Tongue (tissue), 1 donor: ENCODE measurements at regions not wholly inside any gene's neighbourhood (a gene's known extent, or its start where the extent isn't known, plus 50 kb on each side); places are given as distances from the start of the nearest gene placed in this dataset.

Experiments used
- DNase-seq: peaks from one replicate; pipeline ENCODE4 v3.0.0-alpha.2; 2015

DNA sequence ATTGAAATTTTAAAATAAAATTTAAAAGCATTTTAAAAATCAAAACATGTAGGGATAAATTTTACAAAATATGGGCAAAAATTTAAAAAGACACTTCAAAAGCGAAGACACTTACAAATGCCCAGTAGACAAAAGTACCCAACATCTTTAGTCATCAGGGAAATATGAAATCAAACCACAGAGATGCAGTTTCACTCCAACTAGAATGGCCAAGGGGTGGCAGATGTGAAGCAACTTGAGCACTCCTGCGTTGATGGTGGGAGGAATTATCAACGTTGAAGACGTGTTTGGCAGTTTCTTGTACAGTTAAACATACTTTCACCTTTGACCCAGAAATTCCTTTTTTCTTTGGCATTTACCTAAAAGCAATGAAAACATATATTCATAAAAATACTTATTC, 518.0 kb upstream of the SGCG start:
- no peak for DNase-seq

- no peak for DNase-seq
Observed at GRCh38 chr13:22665506-22665905, 515.3 kb upstream of the SGCG start.

DNA sequence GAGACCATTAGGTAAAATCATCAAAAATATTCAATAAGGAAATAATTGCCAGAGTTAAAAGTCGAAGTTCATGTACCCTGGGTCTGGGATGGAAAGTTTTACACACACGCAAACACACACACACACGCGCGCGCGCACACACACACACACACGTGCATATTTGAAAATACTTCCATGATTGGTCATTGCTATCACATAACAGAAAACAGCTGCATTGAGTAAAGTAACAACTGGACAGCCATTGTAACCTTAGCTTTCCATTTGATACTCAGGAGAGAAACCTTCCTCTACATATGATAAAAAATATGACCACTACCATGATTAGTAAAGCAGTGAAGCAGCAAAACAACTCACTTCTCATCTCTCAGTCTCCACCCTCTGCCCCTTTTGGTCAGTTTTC, 490.0 kb upstream of the SGCG start:
- peak; percentile 66 for DNase-seq

- no peak for DNase-seq
Observed at GRCh38 chr13:22693691-22694090, 487.1 kb upstream of the SGCG start.

GRCh38 chr13:22696433-22696832, 484.3 kb upstream of the SGCG start:
- DNase-seq, result no peak

DNA sequence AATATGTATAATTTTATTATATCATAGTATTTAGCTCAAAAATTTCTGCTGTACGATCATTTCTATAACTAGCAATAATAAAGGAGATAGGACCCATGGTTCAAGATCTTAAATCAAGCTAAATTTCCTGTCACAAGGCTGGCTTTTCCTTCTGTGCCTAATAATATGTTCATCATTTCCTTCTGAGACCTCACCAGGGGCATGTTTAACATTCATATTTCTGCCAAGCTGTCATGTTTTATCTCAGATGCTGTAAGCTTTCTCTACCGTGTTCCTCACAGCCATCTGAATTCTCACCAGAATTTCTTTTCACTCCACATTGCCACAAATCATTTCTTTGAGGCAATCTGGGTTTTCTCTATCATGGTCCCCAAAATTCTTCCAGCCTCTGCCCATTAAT, 482.3 kb upstream of the SGCG start:
- no peak for DNase-seq

DNA sequence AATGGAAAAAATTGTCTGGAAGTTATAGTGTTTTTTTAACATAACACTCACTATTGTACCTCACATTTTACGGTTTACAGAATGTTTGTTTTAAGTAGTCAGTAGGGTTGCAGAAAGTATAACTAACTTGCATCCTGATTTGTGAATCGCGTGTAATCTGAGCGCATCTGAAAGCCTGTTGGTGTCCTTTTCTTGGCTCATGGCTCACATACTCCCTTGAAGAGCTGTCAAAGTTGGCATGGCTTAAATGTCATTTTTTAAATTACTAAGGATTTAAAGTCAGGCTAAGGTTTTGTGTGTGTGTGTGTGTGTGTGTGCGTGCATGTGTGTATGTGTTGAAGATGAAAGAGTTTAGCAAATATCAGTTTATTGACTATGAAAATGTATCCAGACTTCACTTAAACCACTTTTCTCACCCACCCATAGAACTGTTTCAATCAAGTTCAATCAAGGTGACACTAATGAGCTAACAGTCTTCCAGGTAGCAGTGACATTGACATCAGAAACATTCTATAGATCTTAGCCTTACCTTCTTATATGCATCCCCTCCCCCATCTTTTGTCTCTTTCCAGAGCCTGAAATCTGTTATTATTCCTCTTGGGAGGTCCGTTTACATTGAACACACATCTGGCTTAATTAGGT, 480.4 kb upstream of the SGCG start:
- DNase-seq, result peak; percentile 63

DNA sequence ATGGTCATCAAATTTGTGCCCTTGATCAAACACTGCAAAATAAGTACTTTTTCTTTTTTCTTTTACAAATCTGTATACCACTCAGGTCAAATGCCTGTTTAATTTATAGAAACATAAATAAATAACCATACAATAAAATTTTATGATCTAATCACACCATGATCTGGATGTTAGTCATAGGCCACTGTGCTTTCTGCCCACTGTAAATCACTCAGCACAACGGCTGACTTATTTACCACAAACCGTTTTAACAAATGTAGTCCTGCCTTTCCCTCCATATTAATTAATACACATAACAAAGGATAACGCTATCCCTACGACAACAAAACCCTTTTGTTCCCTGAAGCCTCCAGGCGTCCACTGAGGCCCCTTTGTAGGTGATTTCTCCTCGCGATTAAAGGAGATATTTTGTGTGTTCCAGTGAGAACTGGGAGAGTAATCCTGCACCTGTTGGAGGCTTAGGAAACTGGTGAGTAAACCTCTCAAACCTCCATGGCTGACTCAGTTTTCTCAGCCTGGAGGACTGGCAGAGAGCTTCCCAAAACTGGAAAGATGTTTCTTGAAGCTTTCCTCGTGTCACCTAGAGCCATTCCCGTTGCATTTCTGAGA, 477.1 kb upstream of the SGCG start:
- DNase-seq, result peak; percentile 53

- DNase-seq, result no peak
Observed at GRCh38 chr13:22707946-22708345, 472.8 kb upstream of the SGCG start.

DNA sequence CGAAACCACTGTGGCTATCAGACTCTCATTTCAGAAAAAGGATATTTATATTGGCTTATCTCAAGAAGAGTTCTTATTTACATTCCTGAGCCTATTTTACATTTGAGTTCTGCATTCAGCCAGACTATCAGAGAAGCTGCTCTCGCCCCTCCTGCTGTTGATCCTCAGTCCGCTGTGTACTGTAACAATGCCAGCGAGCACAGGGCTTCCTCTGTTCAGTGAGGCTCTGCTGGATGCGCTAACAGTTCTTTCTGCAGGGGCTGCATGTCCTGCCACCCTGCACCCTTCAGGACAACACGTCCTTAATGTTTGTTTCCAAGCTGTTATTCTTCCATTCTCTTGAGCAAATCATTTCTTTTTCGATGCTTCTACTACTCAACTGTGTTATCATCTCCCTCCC, 463.7 kb upstream of the SGCG start:
- no peak for DNase-seq

DNA sequence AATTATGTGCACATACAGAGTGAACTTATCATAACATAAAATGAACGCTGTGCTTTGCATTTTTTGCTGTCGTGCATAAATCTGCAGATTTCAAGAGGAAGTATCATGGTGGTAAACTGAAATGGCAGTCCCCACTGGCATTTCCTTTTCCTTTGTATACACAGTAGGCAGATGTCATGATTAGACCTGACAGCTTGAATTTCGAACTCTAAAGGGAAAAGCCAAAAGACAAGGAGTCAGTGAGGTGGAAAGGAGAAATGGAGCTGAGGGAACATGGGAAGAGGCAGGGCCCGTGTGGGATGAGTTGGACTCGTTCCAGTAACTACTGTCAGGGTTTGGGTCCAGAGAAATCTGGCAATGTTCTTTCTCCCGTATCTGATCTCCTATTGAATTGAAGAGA, 454.1 kb upstream of the SGCG start:
- DNase-seq, result no peak

DNA sequence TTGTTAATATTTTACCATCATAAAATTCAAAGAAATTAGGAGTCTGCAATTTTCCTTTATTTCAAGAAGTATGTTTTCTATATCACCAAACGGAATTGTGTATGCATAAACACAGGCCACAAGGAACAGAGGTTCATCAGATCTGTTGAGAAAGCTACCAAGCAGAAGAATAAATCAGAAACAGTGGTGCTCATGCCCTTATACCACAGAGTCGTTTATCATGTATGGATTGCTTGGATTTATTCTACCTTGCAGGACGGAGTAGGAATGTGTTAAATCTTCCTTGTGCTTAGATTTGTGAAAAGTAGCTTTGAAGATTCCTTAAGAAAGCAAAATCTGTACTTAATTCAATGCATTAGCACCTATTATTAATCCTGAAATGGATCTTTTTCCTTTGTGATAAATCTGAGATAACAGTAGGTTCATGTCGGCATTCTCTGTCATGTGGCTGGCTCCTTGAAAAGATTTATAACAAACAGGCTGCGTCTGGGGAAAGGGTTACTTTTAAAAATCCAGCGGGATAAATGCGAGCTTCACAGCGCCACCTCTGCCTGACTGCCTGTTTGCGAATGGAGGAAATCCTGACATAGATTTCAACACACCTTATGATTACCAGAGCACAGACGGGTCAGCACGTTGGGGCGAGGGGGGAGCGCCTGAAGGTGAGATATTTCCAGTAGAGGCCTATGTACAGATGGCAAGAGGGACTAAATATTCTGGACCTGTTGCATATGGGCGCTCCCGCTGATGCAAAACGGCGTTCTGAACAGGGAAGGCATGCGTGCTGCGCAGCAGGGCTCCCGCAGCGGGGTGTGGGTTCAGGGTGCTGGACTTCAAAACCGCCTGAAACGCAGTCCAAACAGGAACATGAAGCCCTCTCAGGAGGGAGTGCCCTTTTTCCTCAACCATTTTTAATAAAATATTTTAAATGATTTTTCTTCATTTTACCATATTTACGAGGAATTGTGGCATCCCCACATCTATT, 445.5 kb upstream of the SGCG start:
- no peak for DNase-seq

DNA sequence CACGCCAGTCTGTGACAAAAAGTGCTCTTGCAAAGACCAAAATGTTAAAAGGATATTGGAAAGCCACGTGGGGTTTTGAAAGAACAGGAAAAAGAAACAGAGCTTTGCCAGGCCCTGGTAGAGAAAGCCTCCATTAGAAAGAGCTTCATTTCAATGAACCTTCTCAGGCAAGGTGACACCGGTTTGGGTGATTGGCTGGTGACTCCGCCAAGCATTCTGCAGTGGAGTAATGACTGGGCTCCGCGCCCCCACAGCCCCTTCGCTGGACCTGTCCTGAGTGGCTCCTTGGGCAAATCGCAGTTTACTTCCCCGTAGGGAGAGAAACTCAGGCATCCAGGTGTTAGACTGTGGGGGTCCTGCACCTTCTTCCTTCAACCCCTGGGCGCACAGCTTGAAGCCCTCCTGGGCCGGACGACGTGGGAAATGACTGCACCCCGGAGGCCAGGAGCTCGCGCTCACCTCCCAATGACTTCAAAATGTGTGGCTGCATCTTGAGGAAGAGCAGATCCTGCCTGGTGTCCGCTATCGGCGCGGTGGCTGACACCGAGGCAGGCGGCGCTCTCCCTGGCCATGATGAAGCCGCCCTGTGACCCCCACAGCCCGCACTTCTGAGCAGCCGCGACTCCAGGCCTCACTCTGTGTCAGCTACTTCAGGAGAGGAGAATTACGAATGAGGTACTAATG, 444.6 kb upstream of the SGCG start:
- no peak for DNase-seq

GRCh38 chr13:22736768-22737092, 444.0 kb upstream of the SGCG start:
- DNase-seq, result no peak

GRCh38 chr13:22738357-22738756, 442.4 kb upstream of the SGCG start:
- no peak for DNase-seq

- DNase-seq, result no peak
Observed at GRCh38 chr13:22740264-22740663, 440.5 kb upstream of the SGCG start.

- no peak for DNase-seq
Observed at GRCh38 chr13:22744688-22745452, 435.9 kb upstream of the SGCG start.

DNA sequence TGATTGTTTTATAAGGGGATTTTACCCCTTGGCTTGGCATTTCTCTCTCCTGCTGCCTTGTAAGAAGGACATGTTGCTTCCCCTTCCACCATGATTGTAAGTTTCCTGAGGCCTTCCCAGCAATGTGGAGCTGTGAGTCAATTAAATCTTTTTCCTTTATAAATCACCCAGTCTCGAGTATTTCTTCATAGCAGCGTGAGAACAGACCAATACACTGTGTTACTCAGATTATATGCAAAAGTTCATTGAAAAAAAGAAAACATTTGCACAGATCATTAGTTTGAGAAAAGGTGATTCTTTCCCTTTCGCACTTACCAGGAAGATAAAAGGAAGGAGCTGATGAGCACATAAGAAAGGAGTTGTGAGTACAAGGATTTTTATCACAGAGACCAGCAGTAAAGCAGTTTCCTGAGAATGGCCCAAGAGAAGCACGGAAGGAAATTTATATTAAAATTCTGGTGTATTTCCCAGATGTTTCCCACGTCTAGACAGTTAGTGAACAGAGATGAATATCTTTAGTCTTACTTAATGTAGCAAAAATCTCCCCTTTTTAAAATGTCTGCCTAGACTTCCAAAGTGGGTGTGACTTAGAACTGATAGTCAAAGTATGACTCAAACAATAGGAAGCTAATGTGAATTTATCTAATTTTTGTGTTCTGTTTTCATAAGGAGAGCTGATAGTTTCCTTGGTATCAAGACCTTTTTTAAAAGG, 431.8 kb upstream of the SGCG start:
- DNase-seq, result peak; percentile 7

DNA sequence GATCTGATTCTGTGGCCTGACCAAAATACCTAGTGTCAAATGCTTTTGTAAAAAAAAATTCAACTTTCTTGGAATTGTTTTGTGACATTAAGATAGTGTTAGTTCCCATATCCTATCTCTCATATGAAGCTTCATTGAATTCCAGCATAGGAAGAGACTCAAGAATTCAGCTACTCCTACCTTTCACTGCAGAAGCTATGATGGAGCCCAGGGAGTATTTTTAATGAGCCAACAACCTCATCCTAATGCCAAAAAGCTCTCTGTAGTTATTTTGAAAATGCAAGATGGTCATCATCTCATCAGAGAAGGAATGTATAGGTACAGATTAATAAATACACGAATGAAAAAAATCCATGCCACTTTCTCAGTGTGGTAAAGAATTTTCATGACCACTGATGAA, 431.2 kb upstream of the SGCG start:
- no peak for DNase-seq

DNA sequence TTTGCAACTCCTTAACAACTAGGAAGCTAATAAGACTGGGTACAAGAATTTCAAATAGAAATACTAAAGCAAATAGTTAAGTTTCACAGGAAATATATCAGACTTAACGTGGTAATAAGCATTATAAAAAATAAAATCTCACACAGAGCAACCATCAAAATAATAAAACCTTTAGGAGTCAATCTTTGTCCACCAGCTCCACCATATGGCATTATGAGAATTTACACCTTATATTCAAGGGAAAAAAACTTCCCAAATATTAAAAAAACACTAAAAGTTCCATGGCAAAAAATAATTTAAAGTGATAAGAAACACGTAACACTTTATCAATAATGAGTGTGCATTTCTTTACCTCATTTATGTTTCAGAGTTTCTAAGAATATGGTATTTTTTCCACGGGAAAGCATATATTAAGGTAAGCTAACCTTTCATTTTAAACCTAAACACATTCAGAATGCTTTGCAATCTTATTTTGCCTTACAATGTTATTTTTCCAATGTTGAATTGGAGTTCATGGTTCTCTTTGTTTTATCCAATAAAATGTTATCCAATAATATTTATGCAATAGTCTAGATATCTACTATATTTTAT, 423.2 kb upstream of the SGCG start:
- peak; percentile 71 for DNase-seq

GRCh38 chr13:22758245-22758644, 422.5 kb upstream of the SGCG start:
- DNase-seq, result no peak
